Right lobe of liver (tissue), 4 donors: ENCODE measurements at regions not wholly inside any gene's neighbourhood (a gene's known extent, or its start where the extent isn't known, plus 50 kb on each side); places are given as distances from the start of the nearest gene placed in this dataset.

Experiments used
- POLR2A ChIP-seq: fragments of 450-650 bp; IDR thresholded peaks from one replicate; pipeline ENCODE4 v1.6.1; 2017; ENCODE audit warnings: antibody characterized with exemption, mild to moderate bottlenecking
- TF ChIP-seq, protein P1 (sequence below), 4 donors: fragments of 200-600 bp in 3 of 4; fragments of 450-650 bp in 1 of 4; IDR thresholded peaks; one replicate each; pipeline versions ENCODE4 v1.5.1 to v1.8.0; 2016 to 2022; ENCODE audit warnings: antibody characterized with exemption in 4 of 4, mild to moderate bottlenecking in 2 of 4
- donor health status: DM: no; HTN: no; CAD: no.
- donor health status: DM: no; HTN: no; CAD: no.
- donor health status: DM: no; HTN: yes; CAD: no.

DNA sequence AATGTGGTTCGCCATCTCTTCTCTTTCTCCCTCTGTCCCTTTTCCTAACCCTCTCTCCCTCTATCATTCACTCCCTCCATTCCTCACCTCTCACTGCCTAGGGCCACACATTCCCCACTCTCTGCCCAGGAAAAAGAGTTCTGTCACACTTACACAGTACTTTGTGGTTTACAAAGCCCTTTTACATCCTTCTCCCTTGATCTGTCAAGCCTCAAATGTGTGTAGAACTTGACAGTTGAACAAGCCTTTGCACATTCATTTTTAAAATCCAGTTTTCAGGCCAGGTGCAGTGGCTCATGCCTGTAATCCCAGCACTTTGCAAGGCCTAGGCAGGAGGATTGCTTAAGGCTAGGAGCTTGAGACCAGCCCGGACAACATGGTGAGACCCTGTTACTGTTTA lies 156.3 kb downstream of the VSIG4 start:
- TF ChIP-seq, protein P1, sequence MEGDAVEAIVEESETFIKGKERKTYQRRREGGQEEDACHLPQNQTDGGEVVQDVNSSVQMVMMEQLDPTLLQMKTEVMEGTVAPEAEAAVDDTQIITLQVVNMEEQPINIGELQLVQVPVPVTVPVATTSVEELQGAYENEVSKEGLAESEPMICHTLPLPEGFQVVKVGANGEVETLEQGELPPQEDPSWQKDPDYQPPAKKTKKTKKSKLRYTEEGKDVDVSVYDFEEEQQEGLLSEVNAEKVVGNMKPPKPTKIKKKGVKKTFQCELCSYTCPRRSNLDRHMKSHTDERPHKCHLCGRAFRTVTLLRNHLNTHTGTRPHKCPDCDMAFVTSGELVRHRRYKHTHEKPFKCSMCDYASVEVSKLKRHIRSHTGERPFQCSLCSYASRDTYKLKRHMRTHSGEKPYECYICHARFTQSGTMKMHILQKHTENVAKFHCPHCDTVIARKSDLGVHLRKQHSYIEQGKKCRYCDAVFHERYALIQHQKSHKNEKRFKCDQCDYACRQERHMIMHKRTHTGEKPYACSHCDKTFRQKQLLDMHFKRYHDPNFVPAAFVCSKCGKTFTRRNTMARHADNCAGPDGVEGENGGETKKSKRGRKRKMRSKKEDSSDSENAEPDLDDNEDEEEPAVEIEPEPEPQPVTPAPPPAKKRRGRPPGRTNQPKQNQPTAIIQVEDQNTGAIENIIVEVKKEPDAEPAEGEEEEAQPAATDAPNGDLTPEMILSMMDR (IDR thresholded peaks at IDR 0.05): no peak
- no peak for TF ChIP-seq POLR2A
